AG10803 (cell line): ENCODE measurements at regions not wholly inside any gene's neighbourhood (a gene's known extent, or its start where the extent isn't known, plus 50 kb on each side); places are given as distances from the start of the nearest gene placed in this dataset.
A peak's percentile ranks its signal among the peaks of the same experiment; 100 is the strongest.

Experiments used
- DNase-seq: peaks from one replicate; pipeline ENCODE4 v3.0.0; 2010; ENCODE audit warnings: low read depth
- H3K4me3 ChIP-seq: 2 replicates; pipeline ENCODE4 v1.5.1; 2011; ENCODE audit warnings: mild to moderate bottlenecking, low read length, control low read depth
- TF ChIP-seq, protein P1 (sequence below): conservative IDR thresholded peaks from 2 replicates; pipeline ENCODE4 v1.5.1; 2011; ENCODE audit warnings: mild to moderate bottlenecking, low read length, control low read depth, inconsistent platforms

DNA sequence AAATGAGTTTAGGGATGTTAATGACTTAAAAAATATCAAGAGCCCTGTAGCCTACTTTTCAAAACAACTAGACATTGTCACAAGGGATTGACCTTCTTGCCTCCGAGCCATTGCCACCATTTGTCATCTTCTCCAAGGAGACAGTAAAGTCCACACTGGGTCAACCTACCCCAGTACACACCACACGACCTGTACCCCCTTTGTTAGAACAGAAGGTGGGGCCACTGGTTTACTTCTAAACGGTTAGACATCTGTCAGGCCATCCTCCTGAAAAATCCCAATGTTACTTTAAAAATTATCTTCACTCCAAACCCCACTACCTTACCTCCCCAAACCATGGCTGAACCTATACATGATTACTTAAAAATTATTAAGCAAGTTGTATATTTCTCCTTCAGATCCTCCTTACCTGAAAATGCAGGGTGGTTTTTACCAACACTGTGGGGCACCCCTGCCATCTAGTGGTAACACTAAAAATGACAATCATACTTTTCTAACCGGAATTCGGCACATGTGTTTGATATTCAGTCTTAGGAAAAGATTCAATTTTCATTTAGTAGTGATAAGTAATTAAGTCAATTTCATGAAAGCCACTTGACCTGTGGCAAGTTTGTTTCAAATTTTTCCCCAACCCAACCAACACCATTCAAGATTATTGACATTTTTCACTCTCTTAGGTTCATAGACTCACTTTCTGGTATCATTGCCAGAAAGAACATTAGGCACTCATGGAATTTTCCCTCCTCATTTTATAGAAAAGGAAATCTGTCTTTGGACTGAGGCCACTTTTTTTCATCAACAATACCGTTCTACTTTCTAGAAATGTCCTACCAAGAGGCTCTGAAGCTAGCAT, 265.3 kb upstream of the PKDCC start:
- H3K4me3 ChIP-seq, result no peak overlapping the region
- TF ChIP-seq, protein P1, sequence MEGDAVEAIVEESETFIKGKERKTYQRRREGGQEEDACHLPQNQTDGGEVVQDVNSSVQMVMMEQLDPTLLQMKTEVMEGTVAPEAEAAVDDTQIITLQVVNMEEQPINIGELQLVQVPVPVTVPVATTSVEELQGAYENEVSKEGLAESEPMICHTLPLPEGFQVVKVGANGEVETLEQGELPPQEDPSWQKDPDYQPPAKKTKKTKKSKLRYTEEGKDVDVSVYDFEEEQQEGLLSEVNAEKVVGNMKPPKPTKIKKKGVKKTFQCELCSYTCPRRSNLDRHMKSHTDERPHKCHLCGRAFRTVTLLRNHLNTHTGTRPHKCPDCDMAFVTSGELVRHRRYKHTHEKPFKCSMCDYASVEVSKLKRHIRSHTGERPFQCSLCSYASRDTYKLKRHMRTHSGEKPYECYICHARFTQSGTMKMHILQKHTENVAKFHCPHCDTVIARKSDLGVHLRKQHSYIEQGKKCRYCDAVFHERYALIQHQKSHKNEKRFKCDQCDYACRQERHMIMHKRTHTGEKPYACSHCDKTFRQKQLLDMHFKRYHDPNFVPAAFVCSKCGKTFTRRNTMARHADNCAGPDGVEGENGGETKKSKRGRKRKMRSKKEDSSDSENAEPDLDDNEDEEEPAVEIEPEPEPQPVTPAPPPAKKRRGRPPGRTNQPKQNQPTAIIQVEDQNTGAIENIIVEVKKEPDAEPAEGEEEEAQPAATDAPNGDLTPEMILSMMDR, result peak; percentile 87
- DNase-seq, result peak; percentile 25

DNA sequence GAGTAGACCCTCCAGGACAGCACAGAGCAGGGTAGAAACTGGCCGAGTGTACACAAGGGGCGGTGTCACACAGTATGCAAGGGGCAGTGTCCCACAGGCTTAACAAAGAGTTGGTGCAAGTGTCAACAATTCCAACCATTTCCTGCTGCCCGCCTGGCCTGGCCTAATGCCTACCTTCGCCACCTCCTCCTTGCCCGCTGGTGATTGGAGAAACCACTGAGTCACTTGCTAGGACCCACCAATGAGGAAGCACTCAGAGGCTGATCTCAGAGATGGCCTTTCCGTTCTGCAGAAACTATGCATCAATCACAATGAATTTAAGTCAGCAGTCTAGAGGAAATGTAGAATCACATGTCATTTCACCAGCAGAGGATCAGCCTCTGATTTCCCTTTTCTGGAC, 263.3 kb upstream of the PKDCC start:
- TF ChIP-seq, protein P1, result no peak
- DNase-seq, result no peak
- H3K4me3 ChIP-seq, result no peak overlapping the region

DNA sequence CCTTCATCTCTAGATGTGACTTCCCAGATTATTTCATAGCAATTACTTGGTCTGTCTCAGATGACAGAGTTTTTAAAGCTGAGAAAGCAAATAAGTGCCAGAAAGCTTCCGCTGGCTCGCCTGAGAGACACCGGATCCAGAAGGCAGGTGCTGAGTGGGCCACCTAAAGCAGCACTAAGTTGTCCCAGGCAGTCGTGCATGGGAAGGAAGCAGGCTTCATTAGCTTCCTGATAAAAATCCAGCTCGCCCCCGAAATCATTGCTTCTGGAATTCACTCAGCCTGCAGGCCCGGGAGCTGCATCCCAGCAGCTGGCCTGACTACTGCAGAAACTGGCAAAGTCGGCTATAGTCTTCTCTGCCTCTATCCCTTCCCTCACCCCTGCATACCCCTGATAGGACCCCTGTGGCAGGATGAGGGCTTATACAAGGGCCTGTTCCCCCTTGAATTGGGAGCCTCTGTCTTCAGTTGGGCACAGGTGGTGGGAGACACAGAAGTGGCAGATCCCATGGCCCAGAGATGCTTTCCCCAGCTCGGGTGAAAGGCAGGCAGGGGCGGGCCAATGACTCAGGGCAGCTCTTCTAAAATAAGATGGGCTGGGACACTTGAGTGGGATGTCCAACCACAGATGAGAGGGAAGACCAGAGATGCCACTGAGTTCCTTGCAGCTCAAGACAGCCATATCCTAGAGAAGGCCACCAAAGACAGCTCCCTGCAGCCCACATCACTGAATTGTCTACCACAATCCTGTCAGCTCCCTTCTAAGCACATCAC, 262.4 kb upstream of the PKDCC start:
- no peak for DNase-seq
- TF ChIP-seq, protein P1, result no peak

DNA sequence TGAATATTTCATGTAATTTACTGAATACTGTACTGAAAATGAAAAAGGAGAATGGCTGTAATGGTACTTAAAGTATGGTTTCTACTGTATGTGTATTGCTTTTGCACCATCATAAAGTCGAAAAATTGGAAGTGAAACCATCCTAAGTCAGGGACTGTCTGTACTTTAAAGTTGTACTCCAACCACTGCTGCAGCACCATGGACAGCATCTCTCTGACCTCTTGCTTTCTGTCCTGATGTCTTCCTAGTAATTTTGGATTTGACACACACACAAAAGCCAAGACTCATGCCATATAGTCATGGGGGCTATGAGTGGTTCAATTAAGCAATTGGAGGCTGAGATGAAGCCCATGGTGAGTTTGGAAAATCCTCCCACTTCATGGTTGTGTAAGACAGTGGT, 256.3 kb upstream of the PKDCC start:
- H3K4me3 ChIP-seq, result no peak overlapping the region
- TF ChIP-seq, protein P1, result no peak
- DNase-seq, result peak; percentile 29

More for the DNA sequence above, 262.4 kb upstream of the PKDCC start:
- no peak overlapping the region for H3K4me3 ChIP-seq

DNA sequence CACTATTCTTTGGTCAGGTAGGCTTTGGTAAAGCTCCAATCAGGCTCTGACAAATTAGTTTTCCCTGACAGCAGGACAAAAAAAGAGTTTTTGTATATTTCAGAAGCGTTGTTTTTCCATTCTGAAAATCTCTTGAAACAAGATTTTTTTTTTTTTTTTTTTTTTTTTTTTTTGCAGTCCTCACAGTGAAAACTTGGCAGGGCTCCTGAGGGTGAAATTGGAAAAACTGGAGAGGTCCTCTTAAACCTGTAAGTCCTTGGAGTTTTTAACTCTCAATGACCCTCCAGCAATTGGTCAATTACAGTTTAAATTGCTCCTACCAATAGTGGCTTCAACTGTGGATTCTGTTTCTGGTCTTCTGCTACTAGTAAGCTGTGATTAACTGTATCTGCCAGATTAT, 244.5 kb upstream of the PKDCC start:
- no peak overlapping the region for H3K4me3 ChIP-seq
- DNase-seq, result no peak
- TF ChIP-seq, protein P1, result no peak

DNA sequence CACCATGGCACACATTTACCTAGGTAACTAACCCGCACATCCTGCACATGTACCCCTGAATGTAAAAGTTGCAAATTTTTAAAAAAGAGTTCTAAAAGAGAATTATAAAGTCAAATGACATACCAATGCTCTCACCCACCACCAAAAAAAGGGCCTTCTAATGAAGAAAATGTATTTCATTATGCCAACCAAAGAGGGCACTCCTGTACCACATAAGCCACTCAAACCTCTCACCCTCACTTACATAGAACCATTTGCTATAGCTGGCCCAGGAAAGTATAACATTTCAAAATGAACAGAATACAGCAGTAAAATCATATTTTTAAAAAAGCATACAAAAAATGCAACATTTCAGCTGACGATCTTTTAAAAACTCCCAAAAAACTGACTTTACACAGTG, 241.5 kb upstream of the PKDCC start:
- TF ChIP-seq, protein P1, result no peak
- H3K4me3 ChIP-seq, result no peak overlapping the region
- no peak for DNase-seq
